DOHH2 (cell line): ENCODE measurements at regions not wholly inside any gene's neighbourhood (a gene's known extent, or its start where the extent isn't known, plus 50 kb on each side); places are given as distances from the start of the nearest gene placed in this dataset.

ENCODE experiments used
- H3F3A ChIP-seq: fragments of 200-600 bp; sonication (generic), shearing (Covaris generic); 2 replicates; pipeline ENCODE4 v1.6.0; 2016; ENCODE audit warnings: antibody characterized with exemption, mild to moderate bottlenecking; ENCODE audit not compliant: control insufficient read depth, insufficient read depth
- H3K27ac ChIP-seq: fragments of 200-600 bp; sonication (generic); 2 replicates; pipeline ENCODE4 v1.5.1; 2014; ENCODE audit warnings: low read depth, mild to moderate bottlenecking, low read length, moderate library complexity
- H3K27me3 ChIP-seq: fragments of 200-600 bp; sonication (generic); 2 replicates; pipeline ENCODE4 v1.6.1; 2014; ENCODE audit warnings: mild to moderate bottlenecking, low read length, mixed read lengths; ENCODE audit not compliant: control insufficient read depth
- H3K36me3 ChIP-seq: fragments of 200-600 bp; sonication (generic); 2 replicates; pipeline ENCODE4 v1.6.1; 2014; ENCODE audit warnings: mild to moderate bottlenecking, low read length, moderate library complexity, mixed read lengths; ENCODE audit not compliant: control insufficient read depth
- H3K4me1 ChIP-seq: fragments of 200-600 bp; sonication (generic); 2 replicates; pipeline ENCODE4 v1.6.1; 2014; ENCODE audit warnings: mild to moderate bottlenecking, low read length, mixed read lengths; ENCODE audit not compliant: control insufficient read depth
- H3K4me2 ChIP-seq: fragments of 200-600 bp; sonication (generic); 2 replicates; pipeline ENCODE4 v1.6.0; 2014; ENCODE audit warnings: mild to moderate bottlenecking, low read length, moderate library complexity
- H3K4me3 ChIP-seq: fragments of 200-600 bp; sonication (generic); 2 replicates; pipeline ENCODE4 v1.5.1; 2014; ENCODE audit warnings: mild to moderate bottlenecking, low read length, mixed read lengths
- H3K79me2 ChIP-seq: fragments of 200-600 bp; sonication (generic); 2 replicates; pipeline ENCODE4 v1.6.1; 2014; ENCODE audit warnings: mild to moderate bottlenecking, low read length, mixed read lengths; ENCODE audit not compliant: control insufficient read depth
- H3K9me2 ChIP-seq: fragments of 200-600 bp; sonication (generic); replicated peaks from 2 replicates; pipeline ENCODE4 v1.6.1; 2014; ENCODE audit warnings: mild to moderate bottlenecking, low read length, mixed read lengths; ENCODE audit not compliant: control insufficient read depth
- H3K9me3 ChIP-seq: fragments of 200-600 bp; sonication (generic); 2 replicates; pipeline ENCODE4 v1.6.1; 2014; ENCODE audit warnings: antibody characterized with exemption, low read length, mixed read lengths; ENCODE audit not compliant: control insufficient read depth, insufficient read depth
- H4K20me1 ChIP-seq: fragments of 200-600 bp; sonication (generic); 2 replicates; pipeline ENCODE4 v1.6.0; 2014; ENCODE audit warnings: low read depth, mild to moderate bottlenecking, antibody characterized with exemption, low read length, moderate library complexity; ENCODE audit not compliant: control insufficient read depth, insufficient read depth
- CTCF ChIP-seq: fragments of 200-600 bp; sonication (generic); IDR thresholded peaks from one replicate; pipeline ENCODE4 v1.5.1; 2014; ENCODE audit warnings: antibody characterized with exemption, mild to moderate bottlenecking, low read depth, low read length; ENCODE audit not compliant: poor library complexity, severe bottlenecking
- EZH2phosphoT487 ChIP-seq: fragments of 200-600 bp; sonication (generic); IDR thresholded peaks from 2 replicates; pipeline ENCODE4 v1.6.1; 2017; ENCODE audit warnings: borderline replicate concordance, mild to moderate bottlenecking, antibody characterized with exemption, low read length, moderate library complexity, mixed read lengths

- Histone ChIP-seq H4K20me1 (no peaks in the 10 kb centered on the region), H3K27ac (no peak overlapping the region), H3K4me2 (no peak overlapping the region), H3K9me3 (no peaks in the 10 kb centered on the region), H3F3A (no peaks in the 10 kb centered on the region), H3K36me3 (no peaks in the 10 kb centered on the region), H3K9me2 (no peaks in the 10 kb centered on the region), H3K4me3 (no peak overlapping the region), H3K79me2 (no peaks in the 10 kb centered on the region), H3K4me1 (no peaks in the 10 kb centered on the region), H3K27me3 (peaks cover 25% of the 10 kb centered on the region)
- no peak for TF ChIP-seq CTCF
- no peak for TF ChIP-seq EZH2phosphoT487
Observed at GRCh38 chr7:22900784-22901183, 78.1 kb upstream of the TOMM7 start.

- H3K36me3 ChIP-seq = no peaks in the 10 kb centered on the region
- TF ChIP-seq EZH2phosphoT487 (no peak), CTCF (no peak)
- no peaks in the 10 kb centered on the region for H3K79me2 ChIP-seq
- H3K27ac ChIP-seq = no peak overlapping the region
- H3K4me3 ChIP-seq = no peak overlapping the region
- no peaks in the 10 kb centered on the region for H3K9me3 ChIP-seq
- no peaks in the 10 kb centered on the region for H3K4me1 ChIP-seq
- no peaks in the 10 kb centered on the region for H4K20me1 ChIP-seq
- H3F3A ChIP-seq = no peaks in the 10 kb centered on the region
- no peaks in the 10 kb centered on the region for H3K9me2 ChIP-seq
- H3K27me3 ChIP-seq = peaks cover 31% of the 10 kb centered on the region
- H3K4me2 ChIP-seq = no peak overlapping the region
Observed at GRCh38 chr7:22900101-22900500, 77.5 kb upstream of the TOMM7 start.

GRCh38 chr7:22896917-22897316, 74.3 kb upstream of the TOMM7 start:
- H3K9me3 ChIP-seq = no peaks in the 10 kb centered on the region
- H3K4me3 ChIP-seq = no peak overlapping the region
- H3F3A ChIP-seq = no peaks in the 10 kb centered on the region
- H3K27me3 ChIP-seq = peaks cover 40% of the 10 kb centered on the region
- no peaks in the 10 kb centered on the region for H3K36me3 ChIP-seq
- TF ChIP-seq CTCF = no peak
- TF ChIP-seq EZH2phosphoT487 = no peak
- H3K4me1 ChIP-seq = no peaks in the 10 kb centered on the region
- no peak overlapping the region for H3K27ac ChIP-seq
- H3K9me2 ChIP-seq = no peaks in the 10 kb centered on the region
- H3K79me2 ChIP-seq = no peaks in the 10 kb centered on the region
- no peak overlapping the region for H3K4me2 ChIP-seq
- no peaks in the 10 kb centered on the region for H4K20me1 ChIP-seq

GRCh38 chr7:22895828-22896165, 73.1 kb upstream of the TOMM7 start:
- no peaks in the 10 kb centered on the region for H3K9me3 ChIP-seq
- H3K9me2 ChIP-seq = no peaks in the 10 kb centered on the region
- no peaks in the 10 kb centered on the region for H3K4me1 ChIP-seq
- no peaks in the 10 kb centered on the region for H3K79me2 ChIP-seq
- H3K27ac ChIP-seq = no peak overlapping the region
- H3K27me3 ChIP-seq = peaks cover 44% of the 10 kb centered on the region
- H3F3A ChIP-seq = no peaks in the 10 kb centered on the region
- no peak overlapping the region for H3K4me2 ChIP-seq
- no peaks in the 10 kb centered on the region for H4K20me1 ChIP-seq
- H3K4me3 ChIP-seq = no peak overlapping the region
- no peaks in the 10 kb centered on the region for H3K36me3 ChIP-seq
- TF ChIP-seq CTCF (no peak), EZH2phosphoT487 (no peak)
